A673 (cell line): ENCODE measurements at regions not wholly inside any gene's neighbourhood (a gene's known extent, or its start where the extent isn't known, plus 50 kb on each side); places are given as distances from the start of the nearest gene placed in this dataset.

Experiments used
- BruUV-seq: library from RNA; stranded (reverse); fragments of 400-500 nt; replicated peaks from 2 replicates; lab custom pipeline; 2021; lab: Mats Ljungman, UMichigan
- CTCF ChIA-PET: fragments of 300-600 bp; sonication (Branson Sonifier 250); formaldehyde crosslinking; loops from one replicate; lab custom pipeline; 2022; ENCODE audit warnings: antibody characterized with exemption; lab: Charles Lee
- POLR2A ChIA-PET: fragments of 300-600 bp; sonication (Branson Sonifier 250); formaldehyde crosslinking; loops from one replicate; lab custom pipeline; 2022; ENCODE audit warnings: antibody characterized with exemption; ENCODE audit not compliant: low non-redundant PET; lab: Charles Lee
- DNase-seq: peaks from one replicate; pipeline ENCODE4 v3.0.0-alpha.2; 2015; ENCODE audit warnings: low spot score
- H3K27ac ChIP-seq: fragments of 200-600 bp; sonication (generic); 2 replicates; pipeline ENCODE4 v1.5.1; 2016; ENCODE audit warnings: mixed run types, low read depth, mild to moderate bottlenecking, mixed read lengths, antibody characterized with exemption, low read length; ENCODE audit not compliant: poor library complexity, severe bottlenecking
- H3K27me3 ChIP-seq: fragments of 200-600 bp; sonication (generic); replicated peaks from 2 replicates; pipeline ENCODE4 v1.6.1; 2017; ENCODE audit warnings: mixed run types, low read depth, mild to moderate bottlenecking, mixed read lengths, antibody characterized with exemption, low read length; ENCODE audit not compliant: insufficient read depth, poor library complexity
- H3K36me3 ChIP-seq: fragments of 200-600 bp; sonication (generic); 2 replicates; pipeline ENCODE4 v1.6.1; 2016; ENCODE audit warnings: mixed run types, mild to moderate bottlenecking, mixed read lengths, antibody characterized with exemption, low read length; ENCODE audit not compliant: insufficient read depth, poor library complexity, severe bottlenecking
- H3K4me1 ChIP-seq: fragments of 200-600 bp; sonication (generic); 2 replicates; pipeline ENCODE4 v1.6.1; 2017; ENCODE audit warnings: mixed run types, mild to moderate bottlenecking, mixed read lengths, antibody characterized with exemption, low read length; ENCODE audit not compliant: insufficient read depth, poor library complexity, severe bottlenecking
- H3K4me3 ChIP-seq: fragments of 200-600 bp; sonication (generic); 2 replicates; pipeline ENCODE4 v1.5.1; 2016; ENCODE audit warnings: low read depth, mixed run types, mild to moderate bottlenecking, mixed read lengths, low read length; ENCODE audit not compliant: poor library complexity, severe bottlenecking
- H3K9me3 ChIP-seq: fragments of 200-600 bp; sonication (generic); 2 replicates; pipeline ENCODE4 v1.6.1; 2016; ENCODE audit warnings: mixed run types, low read depth, mild to moderate bottlenecking, mixed read lengths, antibody characterized with exemption, low read length; ENCODE audit not compliant: poor library complexity, severe bottlenecking
- CTCF ChIP-seq: fragments of 300-800, 200-600 bp; sonication (generic); conservative IDR thresholded peaks from 2 replicates; pipeline ENCODE4 v1.5.1; 2017; ENCODE audit warnings: low read depth, mild to moderate bottlenecking, antibody characterized with exemption, low read length, moderate library complexity, mixed read lengths
- EZH2 ChIP-seq: fragments of 200-600 bp; sonication (generic); IDR thresholded peaks from 2 replicates; pipeline ENCODE4 v1.6.1; 2017; ENCODE audit warnings: borderline replicate concordance, low read depth, mild to moderate bottlenecking, mixed read lengths, antibody characterized with exemption, low read length; ENCODE audit not compliant: poor library complexity, severe bottlenecking
- intact Hi-C: fragments of 100-400 bp; cut with micrococcal nuclease; formaldehyde crosslinking; loops from one replicate; pipeline ENCODE4 v1.10.0; 2022; ENCODE audit not compliant: unreplicated experiment

GRCh38 chr3:13178107-13178506 is 104.9 kb upstream of the IQSEC1 start:
- intact Hi-C loops, result no loop called here
- Histone ChIP-seq H3K9me3 (no peaks in the 10 kb centered on the region), H3K4me3 (no peak overlapping the region), H3K36me3 (no peaks in the 10 kb centered on the region), H3K27ac (no peak overlapping the region), H3K27me3 (no peaks in the 10 kb centered on the region), H3K4me1 (no peaks in the 10 kb centered on the region)
- BruUV-seq, result no TSS peak
- CTCF ChIA-PET, result no interaction called here
- DNase-seq, result no peak
- POLR2A ChIA-PET, result no interaction called here
- TF ChIP-seq CTCF (no peak), EZH2 (no peak)

- Histone ChIP-seq H3K4me3 (no peak overlapping the region), H3K27ac (no peak overlapping the region), H3K9me3 (no peaks in the 10 kb centered on the region), H3K36me3 (no peaks in the 10 kb centered on the region), H3K4me1 (no peaks in the 10 kb centered on the region), H3K27me3 (no peaks in the 10 kb centered on the region)
- DNase-seq, result no peak
- POLR2A ChIA-PET, result no interaction called here
- no TSS peak for BruUV-seq
- no peak for TF ChIP-seq EZH2
- no peak for TF ChIP-seq CTCF
- CTCF ChIA-PET, result no interaction called here
- intact Hi-C loops, result no loop called here
These were observed 104.4 kb upstream of the IQSEC1 start for GRCh38 chr3:13177641-13178040.

GRCh38 chr3:13177236-13177635 is 104.0 kb upstream of the IQSEC1 start:
- ChIA-PET POLR2A (no interaction called here), CTCF (no interaction called here)

More at GRCh38 chr3:13177236-13177635, 104.0 kb upstream of the IQSEC1 start:
- H3K27ac ChIP-seq, result no peak overlapping the region
- no peak overlapping the region for H3K4me3 ChIP-seq
- H3K9me3 ChIP-seq, result no peaks in the 10 kb centered on the region
- intact Hi-C loops, result no loop called here
- DNase-seq, result no peak
- H3K36me3 ChIP-seq, result no peaks in the 10 kb centered on the region
- H3K4me1 ChIP-seq, result no peaks in the 10 kb centered on the region
- no peaks in the 10 kb centered on the region for H3K27me3 ChIP-seq
- TF ChIP-seq EZH2, result no peak
- TF ChIP-seq CTCF, result no peak
- BruUV-seq, result no TSS peak
